Astrocyte (in vitro differentiated cells and primary cell): ENCODE measurements at regions not wholly inside any gene's neighbourhood (a gene's known extent, or its start where the extent isn't known, plus 50 kb on each side); places are given as distances from the start of the nearest gene placed in this dataset.

Experiments used
- DNase-seq: peaks from one replicate; pipeline ENCODE4 v3.0.0-alpha.2; 2010; ENCODE audit warnings: low read depth
- FAIRE-seq: peaks from 2 replicates; lab custom pipeline; 2011; peaks lifted over from hg19 to GRCh38; lab: Jason Lieb, UNC
- H2AFZ ChIP-seq: 2 replicates; pipeline ENCODE4 v1.6.0; 2012; ENCODE audit warnings: low read depth, low read length, inconsistent platforms
- H3K27ac ChIP-seq: 2 replicates; pipeline ENCODE4 v1.5.1; 2011; ENCODE audit warnings: low read depth, low read length, inconsistent platforms
- H3K27me3 ChIP-seq: 2 replicates; pipeline ENCODE4 v1.6.0; 2011; ENCODE audit warnings: low read length, inconsistent platforms; ENCODE audit not compliant: insufficient read depth
- H3K36me3 ChIP-seq: 2 replicates; pipeline ENCODE4 v1.5.1; 2011; ENCODE audit warnings: low read length, inconsistent platforms; ENCODE audit not compliant: insufficient read depth
- H3K4me1 ChIP-seq: 2 replicates; pipeline ENCODE4 v1.5.1; 2011; ENCODE audit warnings: low read length, inconsistent platforms; ENCODE audit not compliant: insufficient read depth
- H3K4me2 ChIP-seq: 2 replicates; pipeline ENCODE4 v1.6.0; 2012; ENCODE audit warnings: low read length, inconsistent platforms
- H3K4me3 ChIP-seq: 2 replicates; pipeline ENCODE4 v1.5.1; 2011; ENCODE audit warnings: low read depth, mild to moderate bottlenecking, low read length, inconsistent platforms; ENCODE audit not compliant: insufficient read depth
- H3K79me2 ChIP-seq: 2 replicates; pipeline ENCODE4 v1.6.0; 2012; ENCODE audit warnings: mild to moderate bottlenecking, low read length, inconsistent platforms; ENCODE audit not compliant: insufficient read depth
- H3K9ac ChIP-seq: 2 replicates; pipeline ENCODE4 v1.6.0; 2012; ENCODE audit warnings: mild to moderate bottlenecking, low read length, inconsistent platforms
- H3K9me3 ChIP-seq: 2 replicates; pipeline ENCODE4 v1.5.1; 2012; ENCODE audit warnings: low read depth, mild to moderate bottlenecking, low read length, inconsistent platforms; ENCODE audit not compliant: insufficient read depth
- H4K20me1 ChIP-seq: 2 replicates; pipeline ENCODE4 v1.6.0; 2012; ENCODE audit warnings: low read length, inconsistent platforms; ENCODE audit not compliant: insufficient read depth
- H3K27ac Mint-ChIP-seq: one replicate; pipeline ENCODE4 v1.8.0; 2021; ENCODE audit warnings: mild to moderate bottlenecking, mixed read lengths; ENCODE audit not compliant: unreplicated experiment
- H3K27me3 Mint-ChIP-seq: one replicate; pipeline ENCODE4 v1.8.0; 2021; ENCODE audit warnings: low read depth, mixed read lengths; ENCODE audit not compliant: unreplicated experiment
- H3K36me3 Mint-ChIP-seq: one replicate; pipeline ENCODE4 v1.8.0; 2021; ENCODE audit warnings: low read depth, mixed read lengths; ENCODE audit not compliant: unreplicated experiment
- H3K4me1 Mint-ChIP-seq: one replicate; pipeline ENCODE4 v1.8.0; 2021; ENCODE audit warnings: low read depth, mixed read lengths; ENCODE audit not compliant: unreplicated experiment
- H3K4me3 Mint-ChIP-seq: one replicate; pipeline ENCODE4 v1.8.0; 2021; ENCODE audit warnings: mild to moderate bottlenecking, moderate library complexity, mixed read lengths; ENCODE audit not compliant: unreplicated experiment
- H3K9me3 Mint-ChIP-seq: one replicate; pipeline ENCODE4 v1.8.0; 2021; ENCODE audit warnings: mild to moderate bottlenecking, mixed read lengths; ENCODE audit not compliant: unreplicated experiment
- CTCF ChIP-seq: IDR thresholded peaks from 2 replicates; pipeline ENCODE4 v1.5.1; 2011; ENCODE audit warnings: low read depth, mild to moderate bottlenecking, inconsistent platforms, low read length, moderate library complexity; ENCODE audit not compliant: insufficient read depth
- EZH2 ChIP-seq: IDR thresholded peaks from 2 replicates; pipeline ENCODE4 v1.6.1; 2012; ENCODE audit warnings: mild to moderate bottlenecking, low read length, inconsistent platforms; ENCODE audit not compliant: insufficient read depth

DNA sequence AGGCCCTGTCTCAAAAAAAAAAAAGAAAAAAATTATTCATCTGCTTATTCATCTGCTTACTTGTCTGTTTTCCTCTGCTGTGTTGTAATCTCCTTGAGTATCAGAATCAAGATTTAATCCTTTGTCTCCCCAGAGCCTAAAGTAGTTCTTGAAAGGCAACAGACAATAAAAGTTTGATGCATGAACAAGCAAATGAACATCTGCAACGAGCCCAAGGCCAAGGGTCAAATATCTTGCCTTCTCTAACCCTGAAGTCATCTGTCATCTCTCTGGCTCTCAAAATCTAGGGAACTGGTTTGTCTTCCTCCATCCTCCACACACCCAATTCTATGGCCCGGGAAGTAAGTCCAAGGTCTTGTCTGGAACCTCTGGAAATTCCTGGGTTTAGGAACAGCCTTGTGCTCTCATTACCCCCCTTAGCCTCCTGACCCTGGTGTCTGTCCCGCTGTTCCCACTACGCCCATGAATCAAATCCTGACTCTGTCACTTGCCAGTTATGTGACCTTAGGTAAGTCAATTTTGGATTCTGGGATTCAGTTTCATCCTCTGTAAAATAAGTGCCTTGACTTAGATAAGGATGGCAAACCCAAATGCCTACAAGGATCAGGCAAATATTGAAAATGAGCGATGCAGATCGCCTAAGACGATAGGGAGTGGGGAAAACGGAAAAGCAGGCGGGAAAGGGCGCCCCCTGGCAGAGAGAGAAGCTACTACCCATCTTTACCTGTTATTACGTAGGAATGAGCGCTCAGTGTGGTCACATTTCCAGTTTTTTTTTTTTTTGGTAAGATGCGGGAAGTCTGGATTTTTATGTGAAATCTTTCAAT, 102.7 kb upstream of the DHX15 start:
- H4K20me1 ChIP-seq, result no peaks in the 10 kb centered on the region
- H2AFZ ChIP-seq, result no peak overlapping the region
- DNase-seq, result no peak
- no peak overlapping the region for H3K9ac ChIP-seq
- no peak overlapping the region for H3K4me2 ChIP-seq
- Mint-ChIP-seq H3K9me3 (no peaks in the 10 kb centered on the region), H3K4me3 (no peak overlapping the region), H3K4me1 (peaks cover 2% of the 10 kb centered on the region), H3K27ac (no peak overlapping the region), H3K36me3 (no peaks in the 10 kb centered on the region), H3K27me3 (no peaks in the 10 kb centered on the region)
- no peaks in the 10 kb centered on the region for H3K79me2 ChIP-seq
- no peak overlapping the region for H3K4me3 ChIP-seq
- H3K4me1 ChIP-seq, result no peaks in the 10 kb centered on the region
- no peaks in the 10 kb centered on the region for H3K9me3 ChIP-seq
- H3K27me3 ChIP-seq, result peaks cover 7% of the 10 kb centered on the region
- no peak for TF ChIP-seq EZH2
- peak; percentile 33 for TF ChIP-seq CTCF
- FAIRE-seq, result no peak
- H3K27ac ChIP-seq, result no peak overlapping the region
- no peaks in the 10 kb centered on the region for H3K36me3 ChIP-seq

DNA sequence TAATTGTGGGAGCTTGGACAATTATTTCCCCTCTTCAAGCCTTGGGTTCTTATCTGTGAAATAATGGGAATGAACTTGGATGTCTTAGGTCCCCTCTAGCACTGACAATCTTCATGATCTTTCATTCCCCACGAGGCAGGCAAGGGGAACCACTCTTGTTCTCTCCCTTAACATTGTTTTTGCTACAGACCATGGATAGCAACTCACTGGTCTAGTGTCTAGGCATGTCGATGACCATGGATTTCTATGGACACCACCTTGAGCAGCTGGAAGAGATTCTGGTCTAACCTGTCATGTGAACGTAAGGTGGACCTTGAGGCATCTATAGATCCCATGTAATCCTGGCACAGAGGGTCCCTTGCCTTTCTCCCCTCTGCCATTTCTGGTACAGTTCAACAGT, 104.1 kb upstream of the DHX15 start:
- TF ChIP-seq EZH2 (no peak), CTCF (no peak)
- no peaks in the 10 kb centered on the region for H3K4me1 ChIP-seq
- Mint-ChIP-seq H3K27ac (no peak overlapping the region), H3K9me3 (no peaks in the 10 kb centered on the region), H3K27me3 (no peaks in the 10 kb centered on the region), H3K36me3 (no peaks in the 10 kb centered on the region), H3K4me1 (peaks cover 2% of the 10 kb centered on the region), H3K4me3 (no peak overlapping the region)
- H2AFZ ChIP-seq, result no peak overlapping the region
- no peak overlapping the region for H3K4me3 ChIP-seq
- H3K9ac ChIP-seq, result no peak overlapping the region
- H3K27ac ChIP-seq, result no peak overlapping the region
- H3K79me2 ChIP-seq, result no peaks in the 10 kb centered on the region
- no peak overlapping the region for H3K4me2 ChIP-seq
- H4K20me1 ChIP-seq, result no peaks in the 10 kb centered on the region
- no peaks in the 10 kb centered on the region for H3K9me3 ChIP-seq
- no peaks in the 10 kb centered on the region for H3K36me3 ChIP-seq
- peaks cover 4% of the 10 kb centered on the region for H3K27me3 ChIP-seq
- FAIRE-seq, result no peak
- DNase-seq, result no peak

- Histone ChIP-seq H3K4me1 (no peaks in the 10 kb centered on the region), H4K20me1 (no peaks in the 10 kb centered on the region), H2AFZ (peak overlapping the region; percentile 7), H3K36me3 (no peaks in the 10 kb centered on the region), H3K27ac (no peak overlapping the region), H3K9me3 (no peaks in the 10 kb centered on the region), H3K4me2 (no peak overlapping the region), H3K79me2 (no peaks in the 10 kb centered on the region), H3K4me3 (no peak overlapping the region), H3K27me3 (peaks cover 4% of the 10 kb centered on the region), H3K9ac (no peak overlapping the region)
- no peak for FAIRE-seq
- Mint-ChIP-seq H3K36me3 (no peaks in the 10 kb centered on the region), H3K27ac (no peak overlapping the region), H3K9me3 (no peaks in the 10 kb centered on the region), H3K4me3 (no peak overlapping the region), H3K27me3 (no peaks in the 10 kb centered on the region), H3K4me1 (peaks cover 2% of the 10 kb centered on the region)
- TF ChIP-seq CTCF, result no peak
- TF ChIP-seq EZH2, result no peak
- no peak for DNase-seq
Measured at GRCh38 chr4:24689212-24689611, 104.9 kb upstream of the DHX15 start.
